ENCODE measurements at regions not wholly inside any gene's neighbourhood (a gene's known extent, or its start where the extent isn't known, plus 50 kb on each side); places are given as distances from the start of the nearest gene placed in this dataset.

- TF ChIP-seq CTCF (conservative IDR thresholded peaks at IDR 0.05 in 1 of 2, IDR thresholded peaks at IDR 0.05 in 1 of 2; ENCODE audit: low read depth in 1 of 2, low read length in 2 of 2) = no peak
- no peak for TF ChIP-seq EZH2 (IDR thresholded peaks at IDR 0.05; ENCODE audit: low read length, missing control alignments)
Measured at GRCh38 chr17:34182036-34182803, 72.9 kb upstream of the CCL2 start.

All from fibroblast of lung (primary cell).